HepG2 (cell line): ENCODE measurements at regions not wholly inside any gene's neighbourhood (a gene's known extent, or its start where the extent isn't known, plus 50 kb on each side); places are given as distances from the start of the nearest gene placed in this dataset.
A peak's percentile ranks its signal among the peaks of the same experiment; 100 is the strongest.

ENCODE experiments used
- HHEX ChIP-seq: IDR thresholded peaks from 2 replicates; pipeline ENCODE4 v1.6.1; 2016; ENCODE audit warnings: control low read depth
- HOXA7 ChIP-seq: sonication (generic); formaldehyde crosslinking; IDR thresholded peaks from 2 replicates; pipeline ENCODE4 v1.8.1; 2022; ENCODE audit warnings: mild to moderate bottlenecking, missing genetic modification reagents, moderate library complexity
- KDM2A ChIP-seq: sonication (generic); formaldehyde crosslinking; IDR thresholded peaks from 2 replicates; pipeline ENCODE4 v1.4.0; 2020; ENCODE audit warnings: low read depth, missing genetic modification reagents, borderline replicate concordance
- MEF2D ChIP-seq: sonication (generic); formaldehyde crosslinking; IDR thresholded peaks from 2 replicates; pipeline ENCODE4 v1.5.1; 2020; ENCODE audit warnings: mild to moderate bottlenecking, missing genetic modification reagents
- SRY ChIP-seq: sonication (generic); formaldehyde crosslinking; IDR thresholded peaks from 2 replicates; pipeline ENCODE4 v1.8.0; 2022; ENCODE audit warnings: mild to moderate bottlenecking, missing genetic modification reagents
- YEATS4 ChIP-seq: sonication (generic); formaldehyde crosslinking; IDR thresholded peaks from 2 replicates; pipeline ENCODE4 v1.4.0; 2020; ENCODE audit warnings: missing genetic modification reagents, borderline replicate concordance
- YY1 ChIP-seq: IDR thresholded peaks from 2 replicates; pipeline ENCODE4 v1.6.1; 2011; ENCODE audit warnings: low read length, low read depth, moderate library complexity, mild to moderate bottlenecking; ENCODE audit not compliant: insufficient read depth, insufficient replicate concordance
- ZEB1 ChIP-seq: IDR thresholded peaks from 2 replicates; pipeline ENCODE4 v1.6.1; 2012; ENCODE audit warnings: mild to moderate bottlenecking, low read depth, inconsistent platforms; ENCODE audit not compliant: insufficient replicate concordance
- ZNF224 ChIP-seq: sonication (generic); formaldehyde crosslinking; IDR thresholded peaks from 2 replicates; pipeline ENCODE4 v1.5.0; 2020; ENCODE audit warnings: mild to moderate bottlenecking, missing genetic modification reagents
- ZNF34 ChIP-seq: sonication (generic); formaldehyde crosslinking; IDR thresholded peaks from 2 replicates; pipeline ENCODE4 v1.4.0; 2020; ENCODE audit warnings: mild to moderate bottlenecking, missing genetic modification reagents, borderline replicate concordance
- ZNF451 ChIP-seq: sonication (generic); formaldehyde crosslinking; IDR thresholded peaks from 2 replicates; pipeline ENCODE4 v1.5.0; 2020; ENCODE audit warnings: mild to moderate bottlenecking, missing genetic modification reagents
- ZNF572 ChIP-seq: sonication (generic); formaldehyde crosslinking; IDR thresholded peaks from 2 replicates; pipeline ENCODE4 v1.5.1; 2020; ENCODE audit warnings: mild to moderate bottlenecking, missing genetic modification reagents
- ZNF644 ChIP-seq: IDR thresholded peaks from 2 replicates; pipeline ENCODE4 v1.6.1; 2016; ENCODE audit warnings: low read depth
- TF ChIP-seq, protein P1 (sequence below): sonication (generic); formaldehyde crosslinking; conservative IDR thresholded peaks from 2 replicates; pipeline ENCODE4 v1.8.0; 2022; ENCODE audit warnings: missing genetic modification reagents
- TF ChIP-seq, protein P2 (sequence below): sonication (generic); formaldehyde crosslinking; IDR thresholded peaks from 2 replicates; pipeline ENCODE4 v1.4.0; 2020; ENCODE audit warnings: missing genetic modification reagents
- TF ChIP-seq, protein P3 (sequence below): sonication (generic); formaldehyde crosslinking; IDR thresholded peaks from 2 replicates; pipeline ENCODE4 v1.4.0; 2020; ENCODE audit warnings: missing genetic modification reagents; ENCODE audit errors: not compliant biosample characterization
- TF ChIP-seq, protein P4 (sequence below): sonication (generic); formaldehyde crosslinking; IDR thresholded peaks from 2 replicates; pipeline ENCODE4 v1.8.1; 2023; ENCODE audit warnings: mild to moderate bottlenecking, inconsistent platforms, moderate library complexity, missing genetic modification reagents, borderline replicate concordance
- TF ChIP-seq, protein P5 (sequence below): sonication (generic); formaldehyde crosslinking; IDR thresholded peaks from 2 replicates; pipeline ENCODE4 v1.5.0; 2020; ENCODE audit warnings: missing genetic modification reagents
- TF ChIP-seq, protein P6 (sequence below): sonication (generic); formaldehyde crosslinking; IDR thresholded peaks from 2 replicates; pipeline ENCODE4 v1.4.0; 2020; ENCODE audit warnings: missing genetic modification reagents

DNA sequence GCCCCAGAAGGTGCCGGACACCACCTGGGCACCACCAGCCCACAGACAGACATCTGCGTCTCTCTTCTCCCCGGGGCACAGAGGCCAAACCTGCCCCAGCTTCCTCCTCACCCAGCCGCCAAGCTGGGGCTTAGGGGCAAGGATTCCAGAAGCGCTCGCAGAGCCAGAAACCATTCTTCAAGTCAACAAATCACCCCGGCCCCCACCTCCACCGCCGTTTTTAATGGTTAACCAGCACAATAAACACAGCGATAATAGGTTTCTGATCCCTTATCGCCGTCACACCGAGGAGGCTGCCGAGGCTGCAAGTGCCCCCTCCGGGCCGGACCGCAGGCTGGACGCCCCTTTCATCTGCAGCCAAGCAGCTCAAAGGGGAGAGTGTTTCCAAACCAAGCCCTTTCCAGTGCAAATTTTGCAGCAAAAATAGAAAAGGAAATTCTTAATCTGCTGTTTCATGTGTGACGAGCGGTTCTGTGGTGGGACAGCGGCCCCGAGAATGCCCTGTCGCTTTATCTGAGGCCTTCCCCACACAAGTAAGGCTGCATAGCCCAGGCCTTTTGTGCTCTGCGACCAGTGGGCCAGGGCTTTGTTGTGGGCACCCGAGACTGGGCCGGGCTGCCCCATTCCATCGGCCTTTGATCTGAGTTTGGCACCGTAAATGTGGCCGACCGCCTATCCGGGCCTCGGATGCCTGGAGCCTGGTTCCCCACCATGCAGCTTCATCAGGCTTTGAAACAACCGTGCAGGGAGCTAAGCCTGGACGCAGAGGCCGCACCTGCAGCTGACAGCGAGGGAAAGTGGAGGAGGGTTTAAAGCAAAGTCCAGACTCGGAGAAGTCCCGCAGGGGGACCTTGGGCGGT is 83.2 kb downstream of the FOXL3 start (continued):
- TF ChIP-seq ZNF572 (CRISPR knock-in tag) (no peak), ZEB1 (peak; percentile 33), HHEX (CRISPR knock-in tag) (no peak), YEATS4 (CRISPR knock-in tag) (peak; percentile 54; the same call in 1 of the 2 replicates), ZNF451 (CRISPR knock-in tag) (0 out of 2 replicates have a peak, but pooled peaks have one; percentile 28), ZNF644 (no peak), SRY (no peak; the same call in 1 of the 2 replicates), KDM2A (CRISPR knock-in tag) (peak; percentile 67), HOXA7 (CRISPR knock-in tag) (no peak), YY1 (peak; percentile 53), ZNF34 (CRISPR knock-in tag) (no peak), MEF2D (CRISPR knock-in tag) (0 out of 2 replicates have a peak, but pooled peaks have one; percentile 21), ZNF224 (CRISPR knock-in tag) (no peak)
- TF ChIP-seq, protein P1, sequence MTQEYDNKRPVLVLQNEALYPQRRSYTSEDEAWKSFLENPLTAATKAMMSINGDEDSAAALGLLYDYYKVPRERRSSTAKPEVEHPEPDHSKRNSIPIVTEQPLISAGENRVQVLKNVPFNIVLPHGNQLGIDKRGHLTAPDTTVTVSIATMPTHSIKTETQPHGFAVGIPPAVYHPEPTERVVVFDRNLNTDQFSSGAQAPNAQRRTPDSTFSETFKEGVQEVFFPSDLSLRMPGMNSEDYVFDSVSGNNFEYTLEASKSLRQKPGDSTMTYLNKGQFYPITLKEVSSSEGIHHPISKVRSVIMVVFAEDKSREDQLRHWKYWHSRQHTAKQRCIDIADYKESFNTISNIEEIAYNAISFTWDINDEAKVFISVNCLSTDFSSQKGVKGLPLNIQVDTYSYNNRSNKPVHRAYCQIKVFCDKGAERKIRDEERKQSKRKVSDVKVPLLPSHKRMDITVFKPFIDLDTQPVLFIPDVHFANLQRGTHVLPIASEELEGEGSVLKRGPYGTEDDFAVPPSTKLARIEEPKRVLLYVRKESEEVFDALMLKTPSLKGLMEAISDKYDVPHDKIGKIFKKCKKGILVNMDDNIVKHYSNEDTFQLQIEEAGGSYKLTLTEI (CRISPR knock-in tag), result no peak
- TF ChIP-seq, protein P2, sequence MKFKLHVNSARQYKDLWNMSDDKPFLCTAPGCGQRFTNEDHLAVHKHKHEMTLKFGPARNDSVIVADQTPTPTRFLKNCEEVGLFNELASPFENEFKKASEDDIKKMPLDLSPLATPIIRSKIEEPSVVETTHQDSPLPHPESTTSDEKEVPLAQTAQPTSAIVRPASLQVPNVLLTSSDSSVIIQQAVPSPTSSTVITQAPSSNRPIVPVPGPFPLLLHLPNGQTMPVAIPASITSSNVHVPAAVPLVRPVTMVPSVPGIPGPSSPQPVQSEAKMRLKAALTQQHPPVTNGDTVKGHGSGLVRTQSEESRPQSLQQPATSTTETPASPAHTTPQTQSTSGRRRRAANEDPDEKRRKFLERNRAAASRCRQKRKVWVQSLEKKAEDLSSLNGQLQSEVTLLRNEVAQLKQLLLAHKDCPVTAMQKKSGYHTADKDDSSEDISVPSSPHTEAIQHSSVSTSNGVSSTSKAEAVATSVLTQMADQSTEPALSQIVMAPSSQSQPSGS (CRISPR knock-in tag), result 0 out of 2 replicates have a peak, but pooled peaks have one; percentile 44
- TF ChIP-seq, protein P3, sequence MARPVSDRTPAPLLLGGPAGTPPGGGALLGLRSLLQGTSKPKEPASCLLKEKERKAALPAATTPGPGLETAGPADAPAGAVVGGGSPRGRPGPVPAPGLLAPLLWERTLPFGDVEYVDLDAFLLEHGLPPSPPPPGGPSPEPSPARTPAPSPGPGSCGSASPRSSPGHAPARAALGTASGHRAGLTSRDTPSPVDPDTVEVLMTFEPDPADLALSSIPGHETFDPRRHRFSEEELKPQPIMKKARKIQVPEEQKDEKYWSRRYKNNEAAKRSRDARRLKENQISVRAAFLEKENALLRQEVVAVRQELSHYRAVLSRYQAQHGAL, result no peak
- TF ChIP-seq, protein P4, sequence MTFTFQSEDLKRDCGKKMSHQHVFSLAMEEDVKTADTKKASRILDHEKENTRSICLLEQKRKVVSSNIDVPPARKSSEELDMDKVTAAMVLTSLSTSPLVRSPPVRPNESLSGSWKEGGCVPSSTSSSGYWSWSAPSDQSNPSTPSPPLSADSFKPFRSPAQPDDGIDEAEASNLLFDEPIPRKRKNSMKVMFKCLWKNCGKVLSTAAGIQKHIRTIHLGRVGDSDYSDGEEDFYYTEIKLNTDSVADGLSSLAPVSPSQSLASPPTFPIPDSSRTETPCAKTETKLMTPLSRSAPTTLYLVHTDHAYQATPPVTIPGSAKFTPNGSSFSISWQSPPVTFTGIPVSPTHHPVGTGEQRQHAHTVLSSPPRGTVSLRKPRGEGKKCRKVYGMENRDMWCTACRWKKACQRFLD (CRISPR knock-in tag), result no peak
- TF ChIP-seq, protein P5, sequence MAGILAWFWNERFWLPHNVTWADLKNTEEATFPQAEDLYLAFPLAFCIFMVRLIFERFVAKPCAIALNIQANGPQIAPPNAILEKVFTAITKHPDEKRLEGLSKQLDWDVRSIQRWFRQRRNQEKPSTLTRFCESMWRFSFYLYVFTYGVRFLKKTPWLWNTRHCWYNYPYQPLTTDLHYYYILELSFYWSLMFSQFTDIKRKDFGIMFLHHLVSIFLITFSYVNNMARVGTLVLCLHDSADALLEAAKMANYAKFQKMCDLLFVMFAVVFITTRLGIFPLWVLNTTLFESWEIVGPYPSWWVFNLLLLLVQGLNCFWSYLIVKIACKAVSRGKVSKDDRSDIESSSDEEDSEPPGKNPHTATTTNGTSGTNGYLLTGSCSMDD (CRISPR knock-in tag), result no peak
- TF ChIP-seq, protein P6, sequence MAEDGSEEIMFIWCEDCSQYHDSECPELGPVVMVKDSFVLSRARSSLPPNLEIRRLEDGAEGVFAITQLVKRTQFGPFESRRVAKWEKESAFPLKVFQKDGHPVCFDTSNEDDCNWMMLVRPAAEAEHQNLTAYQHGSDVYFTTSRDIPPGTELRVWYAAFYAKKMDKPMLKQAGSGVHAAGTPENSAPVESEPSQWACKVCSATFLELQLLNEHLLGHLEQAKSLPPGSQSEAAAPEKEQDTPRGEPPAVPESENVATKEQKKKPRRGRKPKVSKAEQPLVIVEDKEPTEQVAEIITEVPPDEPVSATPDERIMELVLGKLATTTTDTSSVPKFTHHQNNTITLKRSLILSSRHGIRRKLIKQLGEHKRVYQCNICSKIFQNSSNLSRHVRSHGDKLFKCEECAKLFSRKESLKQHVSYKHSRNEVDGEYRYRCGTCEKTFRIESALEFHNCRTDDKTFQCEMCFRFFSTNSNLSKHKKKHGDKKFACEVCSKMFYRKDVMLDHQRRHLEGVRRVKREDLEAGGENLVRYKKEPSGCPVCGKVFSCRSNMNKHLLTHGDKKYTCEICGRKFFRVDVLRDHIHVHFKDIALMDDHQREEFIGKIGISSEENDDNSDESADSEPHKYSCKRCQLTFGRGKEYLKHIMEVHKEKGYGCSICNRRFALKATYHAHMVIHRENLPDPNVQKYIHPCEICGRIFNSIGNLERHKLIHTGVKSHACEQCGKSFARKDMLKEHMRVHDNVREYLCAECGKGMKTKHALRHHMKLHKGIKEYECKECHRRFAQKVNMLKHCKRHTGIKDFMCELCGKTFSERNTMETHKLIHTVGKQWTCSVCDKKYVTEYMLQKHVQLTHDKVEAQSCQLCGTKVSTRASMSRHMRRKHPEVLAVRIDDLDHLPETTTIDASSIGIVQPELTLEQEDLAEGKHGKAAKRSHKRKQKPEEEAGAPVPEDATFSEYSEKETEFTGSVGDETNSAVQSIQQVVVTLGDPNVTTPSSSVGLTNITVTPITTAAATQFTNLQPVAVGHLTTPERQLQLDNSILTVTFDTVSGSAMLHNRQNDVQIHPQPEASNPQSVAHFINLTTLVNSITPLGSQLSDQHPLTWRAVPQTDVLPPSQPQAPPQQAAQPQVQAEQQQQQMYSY (CRISPR knock-in tag), result no peak
